OCI-LY1 (cell line): ENCODE measurements at regions not wholly inside any gene's neighbourhood (a gene's known extent, or its start where the extent isn't known, plus 50 kb on each side); places are given as distances from the start of the nearest gene placed in this dataset.

ENCODE experiments used
- H2AFZ ChIP-seq: fragments of 200-600 bp; sonication (generic), shearing (Covaris generic); 2 replicates; pipeline ENCODE4 v1.6.0; 2014; ENCODE audit warnings: antibody characterized with exemption, mild to moderate bottlenecking, low read length
- H3F3A ChIP-seq: fragments of 200-600 bp; sonication (generic), shearing (Covaris generic); 2 replicates; pipeline ENCODE4 v1.6.0; 2014; ENCODE audit warnings: mild to moderate bottlenecking, antibody characterized with exemption, low read length, moderate library complexity; ENCODE audit not compliant: insufficient read depth
- H3K27ac ChIP-seq: fragments of 200-600 bp; sonication (generic); 2 replicates; pipeline ENCODE4 v1.5.1; 2014; ENCODE audit warnings: low read length, mixed run types, mild to moderate bottlenecking, low read depth; ENCODE audit not compliant: poor library complexity, severe bottlenecking
- H3K27me3 ChIP-seq: fragments of 200-600 bp; sonication (generic); 2 replicates; pipeline ENCODE4 v1.6.0; 2014; ENCODE audit warnings: antibody characterized with exemption, mild to moderate bottlenecking, low read length, moderate library complexity; ENCODE audit not compliant: insufficient read depth
- H3K36me3 ChIP-seq: fragments of 200-600 bp; sonication (generic); 2 replicates; pipeline ENCODE4 v1.6.1; 2014; ENCODE audit warnings: mild to moderate bottlenecking, antibody characterized with exemption, low read length, moderate library complexity, mixed read lengths; ENCODE audit not compliant: insufficient read depth
- H3K4me1 ChIP-seq: fragments of 200-600 bp; sonication (generic); 2 replicates; pipeline ENCODE4 v1.5.1; 2014; ENCODE audit warnings: mild to moderate bottlenecking, low read length, moderate library complexity; ENCODE audit not compliant: insufficient read depth, severe bottlenecking
- H3K4me2 ChIP-seq: fragments of 200-600 bp; sonication (generic), shearing (Covaris generic); 2 replicates; pipeline ENCODE4 v1.6.1; 2014; ENCODE audit warnings: low read length
- H3K4me3 ChIP-seq: fragments of 200-600 bp; sonication (generic); 2 replicates; pipeline ENCODE4 v1.5.1; 2014; ENCODE audit warnings: low read length, low read depth, mild to moderate bottlenecking, mixed read lengths; ENCODE audit not compliant: poor library complexity, severe bottlenecking
- H3K79me2 ChIP-seq: fragments of 200-600 bp; shearing (Covaris generic); 2 replicates; pipeline ENCODE4 v1.6.1; 2016; ENCODE audit warnings: mixed run types, low read length, mixed read lengths; ENCODE audit not compliant: insufficient read depth
- H3K9ac ChIP-seq: fragments of 200-600 bp; sonication (generic), shearing (Covaris generic); 2 replicates; pipeline ENCODE4 v1.6.1; 2014; ENCODE audit warnings: mild to moderate bottlenecking, low read length, mixed read lengths
- H3K9me2 ChIP-seq: fragments of 200-600 bp; sonication (generic), shearing (Covaris generic); 2 replicates; pipeline ENCODE4 v1.6.1; 2014; ENCODE audit warnings: low read depth, mild to moderate bottlenecking, low read length, mixed read lengths
- H3K9me3 ChIP-seq: fragments of 200-600 bp; shearing (Covaris generic); 2 replicates; pipeline ENCODE4 v1.6.1; 2014; ENCODE audit warnings: low read length, mixed read lengths
- H4K20me1 ChIP-seq: fragments of 200-600 bp; sonication (generic), shearing (Covaris generic); 2 replicates; pipeline ENCODE4 v1.6.0; 2016; ENCODE audit warnings: mild to moderate bottlenecking, low read length; ENCODE audit not compliant: insufficient read depth
- CTCF ChIP-seq: fragments of 200-600 bp; sonication (generic), shearing (Covaris generic); IDR thresholded peaks from 2 replicates; pipeline ENCODE4 v1.5.1; 2017; ENCODE audit warnings: mild to moderate bottlenecking, antibody characterized with exemption, low read length, moderate library complexity, mixed read lengths
- EZH2 ChIP-seq: fragments of 200-600 bp; sonication (generic), shearing (Covaris generic); IDR thresholded peaks from 2 replicates; pipeline ENCODE4 v1.8.0; 2017; ENCODE audit warnings: borderline replicate concordance, mixed run types, mild to moderate bottlenecking, antibody characterized with exemption, low read length, moderate library complexity, mixed read lengths

GRCh38 chr16:50858376-50858775 lies 116.5 kb downstream of the CYLD start:
- Histone ChIP-seq H3K9me3 (no peaks in the 10 kb centered on the region), H3K79me2 (no peaks in the 10 kb centered on the region), H3K36me3 (no peaks in the 10 kb centered on the region), H3K9me2 (no peaks in the 10 kb centered on the region), H3K4me2 (no peak overlapping the region), H2AFZ (no peak overlapping the region), H3K27me3 (no peaks in the 10 kb centered on the region), H3K4me1 (no peaks in the 10 kb centered on the region), H3K9ac (no peak overlapping the region), H3K4me3 (no peak overlapping the region), H3F3A (no peaks in the 10 kb centered on the region), H3K27ac (no peak overlapping the region), H4K20me1 (no peaks in the 10 kb centered on the region)
- TF ChIP-seq EZH2 (no peak), CTCF (no peak)

- Histone ChIP-seq H3K27ac (no peak overlapping the region), H2AFZ (no peak overlapping the region), H3K79me2 (no peaks in the 10 kb centered on the region), H4K20me1 (no peaks in the 10 kb centered on the region), H3K4me1 (no peaks in the 10 kb centered on the region), H3K27me3 (no peaks in the 10 kb centered on the region), H3K4me3 (no peak overlapping the region), H3K4me2 (no peak overlapping the region), H3K9me3 (no peaks in the 10 kb centered on the region), H3K9me2 (no peaks in the 10 kb centered on the region), H3K36me3 (no peaks in the 10 kb centered on the region), H3K9ac (no peak overlapping the region), H3F3A (no peaks in the 10 kb centered on the region)
- TF ChIP-seq CTCF = no peak
- no peak for TF ChIP-seq EZH2
These were observed 116.0 kb downstream of the CYLD start for GRCh38 chr16:50857881-50858280.

GRCh38 chr16:50856991-50857390 lies 115.1 kb downstream of the CYLD start:
- H3K9me3 ChIP-seq = no peaks in the 10 kb centered on the region
- no peak for TF ChIP-seq EZH2
- no peak for TF ChIP-seq CTCF
- no peaks in the 10 kb centered on the region for H3K36me3 ChIP-seq
- no peak overlapping the region for H2AFZ ChIP-seq
- no peak overlapping the region for H3K27ac ChIP-seq
- H3K4me3 ChIP-seq = no peak overlapping the region
- no peaks in the 10 kb centered on the region for H3K9me2 ChIP-seq
- H3K4me2 ChIP-seq = no peak overlapping the region
- no peak overlapping the region for H3K9ac ChIP-seq
- H3K79me2 ChIP-seq = no peaks in the 10 kb centered on the region
- no peaks in the 10 kb centered on the region for H3K4me1 ChIP-seq
- no peaks in the 10 kb centered on the region for H4K20me1 ChIP-seq
- H3F3A ChIP-seq = no peaks in the 10 kb centered on the region
- no peaks in the 10 kb centered on the region for H3K27me3 ChIP-seq
